Chondrocyte (in vitro differentiated cells): ENCODE measurements at regions not wholly inside any gene's neighbourhood (a gene's known extent, or its start where the extent isn't known, plus 50 kb on each side); places are given as distances from the start of the nearest gene placed in this dataset.

Source experiments
- DNase-seq: peaks from one replicate; pipeline ENCODE4 v3.0.0; 2021; ENCODE audit warnings: mixed read lengths, low spot score
- H3K27ac Mint-ChIP-seq: one replicate; pipeline ENCODE4 v1.8.0; 2021; ENCODE audit warnings: mild to moderate bottlenecking, moderate library complexity, mixed read lengths; ENCODE audit not compliant: unreplicated experiment
- H3K27me3 Mint-ChIP-seq: 2 replicates; pipeline ENCODE4 v1.8.0; 2021; ENCODE audit warnings: low read depth, mixed read lengths
- H3K36me3 Mint-ChIP-seq: 2 replicates; pipeline ENCODE4 v1.8.0; 2021; ENCODE audit warnings: low read depth, mixed read lengths
- H3K4me1 Mint-ChIP-seq: 2 replicates; pipeline ENCODE4 v1.8.0; 2021; ENCODE audit warnings: low read depth, mild to moderate bottlenecking, mixed read lengths
- H3K4me3 Mint-ChIP-seq: one replicate; pipeline ENCODE4 v1.8.0; 2021; ENCODE audit warnings: mild to moderate bottlenecking, moderate library complexity, mixed read lengths; ENCODE audit not compliant: unreplicated experiment
- H3K9me3 Mint-ChIP-seq: 2 replicates; pipeline ENCODE4 v1.8.0; 2021; ENCODE audit warnings: low read depth, mixed read lengths
- TF ChIP-seq, protein P1 (sequence below): fragments of 200-600 bp; sonication (generic); IDR thresholded peaks from 2 replicates; pipeline ENCODE4 v1.5.0; 2021; ENCODE audit warnings: antibody characterized with exemption, mild to moderate bottlenecking, moderate library complexity

DNA sequence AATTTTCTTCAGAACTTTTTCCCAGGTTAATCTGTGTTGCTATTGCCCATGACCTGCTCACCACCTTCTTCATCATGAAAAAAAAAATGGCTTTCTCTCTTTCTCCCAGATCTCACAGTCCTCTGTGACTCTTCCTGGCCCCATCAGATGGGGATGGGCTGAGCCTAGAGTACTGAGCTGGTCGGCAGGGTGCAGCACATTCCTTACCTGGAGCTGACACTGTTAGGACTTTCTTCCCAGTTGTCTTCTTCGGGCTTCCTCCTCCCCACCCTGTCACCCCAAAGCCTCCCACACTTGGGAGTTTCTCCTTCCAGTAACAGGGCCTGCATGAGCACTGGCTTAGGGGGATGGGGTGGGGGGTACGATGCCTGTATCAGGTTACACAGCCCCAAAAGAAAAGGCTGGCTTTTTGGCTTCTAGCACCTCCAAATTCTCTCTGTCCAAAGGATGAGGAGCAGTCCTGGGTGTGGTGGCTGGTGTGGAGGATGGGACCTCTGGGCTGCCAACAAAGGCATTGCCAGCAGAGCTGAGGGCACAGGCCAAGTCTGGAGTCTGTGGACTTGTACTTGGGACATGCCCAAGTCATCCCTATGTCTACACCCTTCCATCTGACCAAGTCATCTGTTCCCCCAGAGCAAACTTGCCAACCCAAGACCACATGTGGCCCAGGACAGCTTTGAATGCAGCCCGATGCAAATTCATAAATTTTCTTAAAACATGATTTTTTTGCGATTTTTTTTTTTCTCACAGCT lies 68.0 kb upstream of the HSPA9 start:
- TF ChIP-seq, protein P1, sequence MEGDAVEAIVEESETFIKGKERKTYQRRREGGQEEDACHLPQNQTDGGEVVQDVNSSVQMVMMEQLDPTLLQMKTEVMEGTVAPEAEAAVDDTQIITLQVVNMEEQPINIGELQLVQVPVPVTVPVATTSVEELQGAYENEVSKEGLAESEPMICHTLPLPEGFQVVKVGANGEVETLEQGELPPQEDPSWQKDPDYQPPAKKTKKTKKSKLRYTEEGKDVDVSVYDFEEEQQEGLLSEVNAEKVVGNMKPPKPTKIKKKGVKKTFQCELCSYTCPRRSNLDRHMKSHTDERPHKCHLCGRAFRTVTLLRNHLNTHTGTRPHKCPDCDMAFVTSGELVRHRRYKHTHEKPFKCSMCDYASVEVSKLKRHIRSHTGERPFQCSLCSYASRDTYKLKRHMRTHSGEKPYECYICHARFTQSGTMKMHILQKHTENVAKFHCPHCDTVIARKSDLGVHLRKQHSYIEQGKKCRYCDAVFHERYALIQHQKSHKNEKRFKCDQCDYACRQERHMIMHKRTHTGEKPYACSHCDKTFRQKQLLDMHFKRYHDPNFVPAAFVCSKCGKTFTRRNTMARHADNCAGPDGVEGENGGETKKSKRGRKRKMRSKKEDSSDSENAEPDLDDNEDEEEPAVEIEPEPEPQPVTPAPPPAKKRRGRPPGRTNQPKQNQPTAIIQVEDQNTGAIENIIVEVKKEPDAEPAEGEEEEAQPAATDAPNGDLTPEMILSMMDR = no peak
- H3K27ac Mint-ChIP-seq = no peak overlapping the region
- H3K4me3 Mint-ChIP-seq = no peak overlapping the region
- no peaks in the 10 kb centered on the region for H3K36me3 Mint-ChIP-seq
- H3K4me1 Mint-ChIP-seq = peaks cover 8% of the 10 kb centered on the region
- H3K27me3 Mint-ChIP-seq = peaks cover 2% of the 10 kb centered on the region
- no peak for DNase-seq
- no peaks in the 10 kb centered on the region for H3K9me3 Mint-ChIP-seq

DNA sequence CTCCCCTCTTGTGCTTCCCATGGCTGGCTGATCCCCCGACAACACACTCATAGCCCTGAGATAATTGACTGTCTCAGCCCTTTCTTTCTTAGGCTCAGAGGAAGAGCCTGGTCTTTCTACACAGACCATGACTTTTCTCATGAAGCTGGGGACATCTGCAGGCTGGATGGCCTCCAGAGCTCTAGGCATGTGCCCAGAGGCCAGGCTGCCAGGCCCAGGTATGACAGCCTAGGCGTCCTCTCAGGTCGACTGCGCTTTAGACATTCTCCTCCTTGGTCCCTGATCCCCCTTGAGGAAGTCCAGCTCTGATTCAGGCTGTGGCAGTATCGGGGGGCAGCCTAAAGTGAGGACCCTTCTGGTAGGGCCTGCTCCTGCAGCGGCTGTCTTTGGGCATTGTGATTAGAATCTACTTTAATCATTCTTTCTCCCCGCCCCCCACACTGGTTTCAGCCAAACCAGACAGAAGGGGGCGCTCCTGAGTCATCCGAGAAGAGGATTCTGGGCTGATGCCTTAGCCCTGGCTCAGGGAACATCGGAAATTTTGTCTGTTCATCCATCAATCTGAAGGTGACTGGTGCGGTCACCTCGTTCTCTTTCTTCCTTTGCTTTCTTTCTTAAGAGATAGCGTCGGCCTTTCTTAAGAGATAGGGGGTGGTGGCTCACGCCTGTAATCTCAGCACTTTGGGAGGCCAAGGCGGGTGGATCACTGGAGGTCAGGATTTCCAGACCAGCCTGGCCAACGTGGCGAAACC lies 66.5 kb upstream of the HSPA9 start:
- Mint-ChIP-seq H3K27me3 (peaks cover 2% of the 10 kb centered on the region), H3K9me3 (no peaks in the 10 kb centered on the region), H3K27ac (no peak overlapping the region), H3K36me3 (no peaks in the 10 kb centered on the region), H3K4me1 (no peaks in the 10 kb centered on the region), H3K4me3 (no peak overlapping the region)
- TF ChIP-seq, protein P1 = peak; percentile 92
- no peak for DNase-seq

DNA sequence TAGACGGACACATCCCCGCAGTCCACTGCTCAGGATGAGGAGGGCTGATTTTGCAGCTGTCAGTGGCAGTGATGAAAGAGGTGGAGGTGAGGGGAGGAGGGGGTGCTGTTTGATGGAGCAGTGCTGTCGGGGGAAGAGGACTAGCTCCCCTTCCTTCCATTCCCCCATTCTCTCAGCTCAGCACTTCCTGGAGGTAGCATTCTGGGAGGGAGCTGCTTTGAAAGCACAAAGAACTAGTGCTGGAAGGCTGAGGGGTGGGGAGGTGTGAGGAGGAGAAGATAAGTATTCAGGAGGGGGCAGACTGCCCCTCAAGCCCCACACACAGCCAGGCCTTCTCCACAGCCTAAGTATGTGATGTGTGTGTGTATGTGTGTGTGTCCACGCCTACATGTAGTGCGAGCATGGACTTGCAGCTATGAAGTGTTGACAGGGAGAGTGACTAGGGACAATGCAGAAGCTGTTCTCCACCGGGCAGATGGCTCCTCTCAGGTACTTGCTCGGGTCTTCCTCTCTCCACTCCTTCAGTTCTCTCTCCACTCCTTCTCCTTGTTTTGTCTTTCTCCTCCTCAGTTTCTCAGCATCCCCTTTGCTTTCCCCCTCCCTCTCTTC lies 65.5 kb upstream of the HSPA9 start:
- Mint-ChIP-seq H3K27ac (no peak overlapping the region), H3K4me1 (no peaks in the 10 kb centered on the region), H3K27me3 (peaks cover 2% of the 10 kb centered on the region), H3K36me3 (no peaks in the 10 kb centered on the region), H3K9me3 (no peaks in the 10 kb centered on the region), H3K4me3 (no peak overlapping the region)
- DNase-seq = no peak
- TF ChIP-seq, protein P1 = no peak

DNA sequence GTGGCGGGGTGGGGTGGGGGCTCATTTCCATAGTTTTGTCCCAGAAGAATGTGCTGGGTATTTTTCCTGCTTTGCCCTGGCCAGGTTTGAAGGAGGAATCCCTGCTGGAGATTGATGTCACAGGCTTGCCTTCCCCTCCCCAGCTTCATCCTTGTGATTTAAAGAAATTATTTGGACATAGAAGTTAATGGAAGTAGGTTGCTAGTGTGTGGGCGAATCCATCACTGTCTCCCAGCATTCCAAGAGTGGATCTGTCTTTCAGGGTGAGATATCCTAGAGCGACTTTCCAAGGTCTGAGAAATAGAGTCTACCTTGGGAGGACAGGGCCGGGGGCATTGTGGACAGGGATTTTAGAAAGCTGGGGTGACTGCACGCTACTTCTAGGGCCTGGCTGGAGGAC lies 64.9 kb upstream of the HSPA9 start:
- Mint-ChIP-seq H3K4me3 (no peak overlapping the region), H3K27ac (no peak overlapping the region), H3K27me3 (peaks cover 2% of the 10 kb centered on the region), H3K36me3 (no peaks in the 10 kb centered on the region), H3K9me3 (no peaks in the 10 kb centered on the region), H3K4me1 (no peaks in the 10 kb centered on the region)
- no peak for DNase-seq
- TF ChIP-seq, protein P1 = no peak

DNA sequence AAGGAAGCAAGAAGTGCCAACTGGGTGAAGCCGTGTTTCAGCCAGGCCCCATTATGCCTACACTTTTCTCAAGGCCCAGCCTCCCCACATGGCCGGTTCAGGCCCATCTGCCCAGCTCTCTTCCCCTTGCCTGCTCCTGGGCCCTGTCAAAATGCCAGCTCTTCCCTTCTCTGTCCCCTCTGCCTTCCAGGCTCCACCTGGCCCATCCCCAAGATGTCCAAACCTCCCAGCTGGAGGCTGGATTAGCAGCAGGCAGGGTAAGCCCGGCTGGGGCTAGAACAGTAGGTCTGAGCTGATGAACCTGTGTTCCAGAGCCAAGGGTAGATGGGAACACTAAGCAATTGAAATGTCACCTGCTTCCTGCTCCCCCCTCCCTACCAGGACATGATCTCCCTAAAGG lies 64.1 kb upstream of the HSPA9 start:
- Mint-ChIP-seq H3K27ac (no peak overlapping the region), H3K4me1 (no peaks in the 10 kb centered on the region), H3K9me3 (no peaks in the 10 kb centered on the region), H3K4me3 (no peak overlapping the region), H3K36me3 (no peaks in the 10 kb centered on the region), H3K27me3 (peaks cover 2% of the 10 kb centered on the region)
- TF ChIP-seq, protein P1 = no peak
- no peak for DNase-seq
